GM18508 (cell line): ENCODE measurements at regions not wholly inside any gene's neighbourhood (a gene's known extent, or its start where the extent isn't known, plus 50 kb on each side); places are given as distances from the start of the nearest gene placed in this dataset.

Source experiments
- ATAC-seq: cut with Tn5 transposase; IDR thresholded peaks from one replicate; pipeline ENCODE4 v1.9.1; 2021; ENCODE audit warnings: moderate number of reproducible peaks; ENCODE audit not compliant: insufficient read depth, unreplicated experiment

GRCh38 chr10:61160253-61160652, 216.3 kb upstream of the RHOBTB1 start:
- no peak for ATAC-seq

DNA sequence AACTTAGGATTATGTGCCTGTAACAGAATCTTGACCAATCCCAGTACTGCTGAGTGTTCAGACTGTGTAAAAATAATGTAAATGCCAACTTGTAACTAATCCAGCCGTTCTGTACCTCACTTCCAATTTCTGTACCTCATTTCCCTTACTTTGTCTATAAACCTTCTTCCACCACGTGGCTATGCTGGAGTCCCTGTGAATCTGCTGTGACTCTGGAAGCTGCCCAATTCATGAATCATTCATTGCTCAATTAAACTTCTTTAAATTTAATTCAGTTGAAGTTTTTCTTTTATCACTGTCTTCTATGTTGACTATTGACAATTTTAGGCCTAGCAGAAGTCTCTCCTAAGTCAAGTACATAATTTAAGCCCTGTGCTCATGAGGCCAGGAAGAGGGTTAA, 215.3 kb upstream of the RHOBTB1 start:
- ATAC-seq: no peak

GRCh38 chr10:61157182-61157581, 213.2 kb upstream of the RHOBTB1 start:
- no peak for ATAC-seq

- ATAC-seq: no peak
Observed at GRCh38 chr10:61153771-61154170, 209.8 kb upstream of the RHOBTB1 start.

GRCh38 chr10:61151059-61151458, 207.1 kb upstream of the RHOBTB1 start:
- no peak for ATAC-seq

DNA sequence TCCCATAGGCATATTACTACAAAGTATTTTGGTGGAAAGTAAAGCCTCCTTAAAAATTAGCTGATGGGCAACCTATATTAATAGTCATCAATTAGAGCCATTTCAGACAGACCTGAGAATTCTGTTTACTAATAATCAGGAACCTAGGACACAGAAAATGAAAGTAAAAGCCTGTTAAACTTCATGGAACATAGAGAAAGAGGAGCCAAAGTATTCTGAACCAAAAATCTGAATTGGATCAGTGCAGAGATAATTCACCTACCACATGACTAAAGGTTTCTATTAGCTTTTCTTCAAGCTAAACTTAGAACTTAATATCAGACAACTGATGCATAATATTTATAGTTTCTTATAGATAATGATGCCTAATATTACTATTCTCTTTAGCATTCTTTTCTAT, 204.5 kb upstream of the RHOBTB1 start:
- ATAC-seq: no peak

- ATAC-seq: no peak
Observed at GRCh38 chr10:61142987-61143386, 199.0 kb upstream of the RHOBTB1 start.

- peak; percentile 45 for ATAC-seq
Observed at GRCh38 chr10:61140765-61141392, 196.9 kb upstream of the RHOBTB1 start.

- no peak for ATAC-seq
Observed at GRCh38 chr10:61139592-61139953, 195.6 kb upstream of the RHOBTB1 start.

- ATAC-seq: no peak
Observed at GRCh38 chr10:61138708-61139591, 195.0 kb upstream of the RHOBTB1 start.

GRCh38 chr10:61136139-61136538, 192.2 kb upstream of the RHOBTB1 start:
- ATAC-seq: no peak

- peak; percentile 98 for ATAC-seq
Observed at GRCh38 chr10:61135276-61135721, 191.3 kb upstream of the RHOBTB1 start.

DNA sequence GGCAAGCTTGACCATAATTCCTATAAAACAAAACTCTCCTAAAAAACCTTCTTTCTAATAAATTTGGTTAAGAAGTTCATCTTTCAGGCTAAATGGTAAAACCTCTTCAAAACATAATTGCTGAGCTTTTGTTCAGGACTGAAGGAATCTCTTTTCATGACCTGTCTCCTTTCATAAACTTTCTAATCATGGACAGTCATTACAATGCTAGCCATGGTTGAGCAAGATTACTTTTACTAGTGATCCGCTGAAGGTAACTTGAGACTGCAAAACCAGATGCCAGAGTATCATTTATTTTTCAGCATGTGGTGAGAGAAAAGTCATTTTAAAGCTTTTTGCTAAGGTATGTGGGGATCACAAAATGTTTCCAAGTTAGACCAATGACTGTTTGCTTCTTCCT, 186.4 kb upstream of the RHOBTB1 start:
- ATAC-seq: no peak

- no peak for ATAC-seq
Observed at GRCh38 chr10:61128196-61128595, 184.2 kb upstream of the RHOBTB1 start.

- peak; percentile 70 for ATAC-seq
Observed at GRCh38 chr10:61125560-61126170, 181.7 kb upstream of the RHOBTB1 start.

- no peak for ATAC-seq
Observed at GRCh38 chr10:61124756-61125530, 181.0 kb upstream of the RHOBTB1 start.

- peak; percentile 90 for ATAC-seq
Observed at GRCh38 chr10:61120805-61121204, 176.8 kb upstream of the RHOBTB1 start.

DNA sequence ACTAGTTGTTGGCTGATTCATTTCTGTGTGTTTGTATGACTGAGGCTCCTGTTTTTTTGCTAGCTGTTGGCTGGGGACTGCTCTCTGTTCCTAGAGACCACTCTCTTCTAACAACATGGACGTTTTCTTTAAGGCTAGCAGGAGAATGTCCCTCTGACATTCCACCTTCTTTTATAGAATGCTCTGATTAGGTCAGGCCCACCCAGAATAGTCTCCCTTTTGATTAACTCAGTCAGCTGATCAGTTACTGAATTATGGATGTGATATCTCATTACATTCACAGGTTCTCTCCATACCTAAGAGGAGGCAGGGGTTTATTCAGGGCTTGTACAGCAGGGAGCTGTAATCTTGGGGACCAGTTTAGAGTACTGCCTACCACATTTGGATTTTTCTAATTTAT, 175.6 kb upstream of the RHOBTB1 start:
- no peak for ATAC-seq

GRCh38 chr10:61115897-61116296, 171.9 kb upstream of the RHOBTB1 start:
- no peak for ATAC-seq

GRCh38 chr10:61112771-61113170, 168.8 kb upstream of the RHOBTB1 start:
- no peak for ATAC-seq

DNA sequence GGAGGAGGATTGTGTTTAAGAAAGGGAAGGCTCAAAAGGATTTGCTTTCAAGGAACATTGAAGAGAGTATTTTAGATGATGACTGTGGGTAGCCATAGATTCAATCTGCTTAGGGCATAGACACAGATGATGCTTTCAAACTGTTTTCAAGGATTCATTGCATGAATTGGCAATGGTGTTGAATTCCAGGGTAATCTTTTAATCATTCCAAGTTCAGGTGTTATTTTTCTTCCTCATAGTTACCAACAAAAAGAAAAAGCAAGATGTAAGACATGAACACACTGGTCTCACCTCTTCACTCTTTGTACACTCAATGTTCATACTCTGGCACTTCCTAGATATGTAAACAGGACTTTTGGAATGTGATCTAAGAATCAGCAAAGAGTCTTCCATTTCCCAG, 167.0 kb upstream of the RHOBTB1 start:
- ATAC-seq: no peak
